Neural cell (in vitro differentiated cells): ENCODE measurements at regions not wholly inside any gene's neighbourhood (a gene's known extent, or its start where the extent isn't known, plus 50 kb on each side); places are given as distances from the start of the nearest gene placed in this dataset.

ENCODE experiments used
- H2AFZ ChIP-seq: fragments of 200-600, 300-800 bp; sonication (generic), shearing (Covaris generic); 2 replicates; pipeline ENCODE4 v1.6.0; 2014; ENCODE audit warnings: low read depth, mild to moderate bottlenecking, antibody characterized with exemption, low read length, moderate library complexity
- H3F3A ChIP-seq: fragments of 200-600 bp; shearing (Covaris generic); 2 replicates; pipeline ENCODE4 v1.6.1; 2016; ENCODE audit warnings: mild to moderate bottlenecking, moderate library complexity, mixed read lengths, antibody characterized with exemption, low read length; ENCODE audit not compliant: insufficient read depth, poor library complexity, severe bottlenecking
- H3K27ac ChIP-seq: fragments of 200-600, 300-800 bp; sonication (generic), shearing (Covaris generic); 2 replicates; pipeline ENCODE4 v1.5.1; 2014; ENCODE audit warnings: mild to moderate bottlenecking, low read length, moderate library complexity
- H3K27me3 ChIP-seq: fragments of 300-800, 200-600 bp; sonication (generic), shearing (Covaris generic); 2 replicates; pipeline ENCODE4 v1.6.0; 2014; ENCODE audit warnings: mild to moderate bottlenecking, low read depth, low read length, moderate library complexity; ENCODE audit not compliant: insufficient read depth
- H3K36me3 ChIP-seq: fragments of 300-800, 200-600 bp; sonication (generic), shearing (Covaris generic); 2 replicates; pipeline ENCODE4 v1.5.1; 2014; ENCODE audit warnings: mild to moderate bottlenecking, antibody characterized with exemption, low read length, moderate library complexity; ENCODE audit not compliant: insufficient read depth
- H3K4me2 ChIP-seq: fragments of 300-800, 200-600 bp; sonication (generic), shearing (Covaris generic); 2 replicates; pipeline ENCODE4 v1.6.0; 2014; ENCODE audit warnings: mild to moderate bottlenecking, low read length
- H3K4me3 ChIP-seq: fragments of 300-800, 200-600 bp; sonication (generic), shearing (Covaris generic); 2 replicates; pipeline ENCODE4 v1.5.1; 2014; ENCODE audit warnings: mild to moderate bottlenecking, low read length, moderate library complexity
- H3K79me2 ChIP-seq: fragments of 200-600 bp; shearing (Covaris generic); replicated peaks from 2 replicates; pipeline ENCODE4 v1.6.0; 2014; ENCODE audit warnings: mild to moderate bottlenecking, low read length, moderate library complexity; ENCODE audit not compliant: insufficient read depth
- H3K9ac ChIP-seq: fragments of 300-800, 200-600 bp; sonication (generic), shearing (Covaris generic); 2 replicates; pipeline ENCODE4 v1.6.1; 2016; ENCODE audit warnings: mild to moderate bottlenecking, low read length, mixed read lengths
- H3K9me2 ChIP-seq: fragments of 200-600 bp; shearing (Covaris generic); 2 replicates; pipeline ENCODE4 v1.6.1; 2016; ENCODE audit warnings: mild to moderate bottlenecking, low read length, mixed read lengths; ENCODE audit not compliant: insufficient read depth
- H3K9me3 ChIP-seq: fragments of 200-600, 300-800 bp; sonication (generic), shearing (Covaris generic); 2 replicates; pipeline ENCODE4 v1.6.1; 2016; ENCODE audit warnings: mild to moderate bottlenecking, mixed run types, low read length, moderate library complexity, mixed read lengths
- H4K20me1 ChIP-seq: fragments of 200-600 bp; shearing (Covaris generic); 2 replicates; pipeline ENCODE4 v1.6.1; 2016; ENCODE audit warnings: mild to moderate bottlenecking, mixed run types; ENCODE audit not compliant: insufficient read depth
- EP300 ChIP-seq: fragments of 450-650 bp; conservative IDR thresholded peaks from 2 replicates; pipeline ENCODE4 v1.6.1; 2014; ENCODE audit warnings: antibody characterized with exemption, mild to moderate bottlenecking, moderate library complexity; ENCODE audit not compliant: poor library complexity, severe bottlenecking
- EZH2 ChIP-seq: fragments of 200-600, 300-800 bp; shearing (Covaris generic), sonication (generic); IDR thresholded peaks from 2 replicates; pipeline ENCODE4 v1.6.1; 2014; ENCODE audit warnings: antibody characterized with exemption, low read length, borderline replicate concordance, mild to moderate bottlenecking; ENCODE audit not compliant: insufficient read depth, poor library complexity, severe bottlenecking
- MXI1 ChIP-seq: fragments of 450-650 bp; conservative IDR thresholded peaks from 2 replicates; pipeline ENCODE4 v1.6.1; 2014; ENCODE audit warnings: antibody characterized with exemption, mild to moderate bottlenecking; ENCODE audit not compliant: poor library complexity, severe bottlenecking
- POLR2AphosphoS5 ChIP-seq: IDR thresholded peaks from 2 replicates; pipeline ENCODE4 v1.6.1; 2012
- RAD21 ChIP-seq: fragments of 450-650 bp; conservative IDR thresholded peaks from 2 replicates; pipeline ENCODE4 v1.6.1; 2014; ENCODE audit warnings: antibody characterized with exemption, mild to moderate bottlenecking, moderate library complexity
- SMC3 ChIP-seq: fragments of 450-650 bp; conservative IDR thresholded peaks from 2 replicates; pipeline ENCODE4 v1.6.1; 2014; ENCODE audit warnings: antibody characterized with exemption, mild to moderate bottlenecking, moderate library complexity; ENCODE audit not compliant: poor library complexity
- TAF1 ChIP-seq: IDR thresholded peaks from 2 replicates; pipeline ENCODE4 v1.6.1; 2012; ENCODE audit warnings: low read depth
- TF ChIP-seq, protein P1 (sequence below): IDR thresholded peaks from 2 replicates; pipeline ENCODE4 v1.6.1; 2012; ENCODE audit warnings: borderline replicate concordance
- TF ChIP-seq, protein P2 (sequence below): fragments of 450-650 bp; IDR thresholded peaks from 2 replicates; pipeline ENCODE4 v1.5.1; 2014; ENCODE audit warnings: antibody characterized with exemption, mild to moderate bottlenecking, moderate library complexity; ENCODE audit not compliant: poor library complexity, severe bottlenecking

DNA sequence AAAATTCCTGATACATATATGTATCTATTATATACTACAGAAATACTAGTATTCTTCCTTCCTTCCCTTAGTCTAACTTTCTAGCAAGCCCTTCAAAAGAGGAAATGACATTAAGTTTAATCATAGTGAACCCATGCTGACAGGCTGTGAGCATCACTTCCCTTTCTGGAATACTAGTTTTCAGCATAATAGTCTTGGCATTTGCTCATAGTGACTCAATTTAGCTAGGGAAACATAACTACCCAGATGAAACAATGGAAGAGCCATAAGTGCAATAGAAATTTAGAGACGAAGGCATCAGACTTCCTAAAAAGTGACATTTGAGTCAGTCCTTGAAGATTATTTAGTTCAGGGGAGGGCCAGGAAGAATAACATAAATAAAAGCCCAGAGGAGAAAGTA is 184.5 kb upstream of the CRY1 start:
- no peak for TF ChIP-seq RAD21
- no peak for TF ChIP-seq MXI1
- TF ChIP-seq SMC3: no peak
- TF ChIP-seq, protein P1, sequence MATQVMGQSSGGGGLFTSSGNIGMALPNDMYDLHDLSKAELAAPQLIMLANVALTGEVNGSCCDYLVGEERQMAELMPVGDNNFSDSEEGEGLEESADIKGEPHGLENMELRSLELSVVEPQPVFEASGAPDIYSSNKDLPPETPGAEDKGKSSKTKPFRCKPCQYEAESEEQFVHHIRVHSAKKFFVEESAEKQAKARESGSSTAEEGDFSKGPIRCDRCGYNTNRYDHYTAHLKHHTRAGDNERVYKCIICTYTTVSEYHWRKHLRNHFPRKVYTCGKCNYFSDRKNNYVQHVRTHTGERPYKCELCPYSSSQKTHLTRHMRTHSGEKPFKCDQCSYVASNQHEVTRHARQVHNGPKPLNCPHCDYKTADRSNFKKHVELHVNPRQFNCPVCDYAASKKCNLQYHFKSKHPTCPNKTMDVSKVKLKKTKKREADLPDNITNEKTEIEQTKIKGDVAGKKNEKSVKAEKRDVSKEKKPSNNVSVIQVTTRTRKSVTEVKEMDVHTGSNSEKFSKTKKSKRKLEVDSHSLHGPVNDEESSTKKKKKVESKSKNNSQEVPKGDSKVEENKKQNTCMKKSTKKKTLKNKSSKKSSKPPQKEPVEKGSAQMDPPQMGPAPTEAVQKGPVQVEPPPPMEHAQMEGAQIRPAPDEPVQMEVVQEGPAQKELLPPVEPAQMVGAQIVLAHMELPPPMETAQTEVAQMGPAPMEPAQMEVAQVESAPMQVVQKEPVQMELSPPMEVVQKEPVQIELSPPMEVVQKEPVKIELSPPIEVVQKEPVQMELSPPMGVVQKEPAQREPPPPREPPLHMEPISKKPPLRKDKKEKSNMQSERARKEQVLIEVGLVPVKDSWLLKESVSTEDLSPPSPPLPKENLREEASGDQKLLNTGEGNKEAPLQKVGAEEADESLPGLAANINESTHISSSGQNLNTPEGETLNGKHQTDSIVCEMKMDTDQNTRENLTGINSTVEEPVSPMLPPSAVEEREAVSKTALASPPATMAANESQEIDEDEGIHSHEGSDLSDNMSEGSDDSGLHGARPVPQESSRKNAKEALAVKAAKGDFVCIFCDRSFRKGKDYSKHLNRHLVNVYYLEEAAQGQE: no peak
- TF ChIP-seq POLR2AphosphoS5: no peak
- no peak for TF ChIP-seq EZH2
- Histone ChIP-seq H3K9me2 (no peaks in the 10 kb centered on the region), H3K36me3 (no peaks in the 10 kb centered on the region), H3K27me3 (no peaks in the 10 kb centered on the region), H3K4me3 (no peak overlapping the region), H3K9me3 (no peaks in the 10 kb centered on the region), H3K9ac (no peak overlapping the region), H3K4me2 (no peak overlapping the region), H2AFZ (no peak overlapping the region), H3K79me2 (no peaks in the 10 kb centered on the region), H4K20me1 (no peaks in the 10 kb centered on the region), H3F3A (no peaks in the 10 kb centered on the region), H3K27ac (no peak overlapping the region)

DNA sequence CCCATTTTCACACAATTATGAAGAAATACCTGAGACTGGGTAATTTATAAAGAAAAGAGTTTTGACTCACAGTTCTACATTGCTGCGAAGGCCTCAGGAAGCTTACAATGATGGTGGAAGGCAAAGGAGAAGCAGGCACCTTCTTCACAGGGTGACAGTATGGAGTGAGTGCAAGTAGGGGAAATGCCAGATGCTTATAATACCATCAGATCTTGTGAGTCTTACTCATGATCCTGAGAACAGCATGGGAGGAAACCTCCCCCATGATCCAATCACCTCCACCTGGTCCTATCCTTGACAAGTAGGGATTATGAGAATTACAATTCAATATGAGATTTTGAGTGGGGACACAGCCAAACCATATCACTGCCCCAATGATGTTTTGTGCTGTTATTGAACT is 189.3 kb upstream of the CRY1 start:
- H3K9me2 ChIP-seq: no peaks in the 10 kb centered on the region
- no peaks in the 10 kb centered on the region for H3K79me2 ChIP-seq
- H3K36me3 ChIP-seq: no peaks in the 10 kb centered on the region
- peaks cover 6% of the 10 kb centered on the region for H3K9me3 ChIP-seq
- no peaks in the 10 kb centered on the region for H4K20me1 ChIP-seq
- no peak overlapping the region for H3K27ac ChIP-seq
- no peak for TF ChIP-seq TAF1
- TF ChIP-seq, protein P2, sequence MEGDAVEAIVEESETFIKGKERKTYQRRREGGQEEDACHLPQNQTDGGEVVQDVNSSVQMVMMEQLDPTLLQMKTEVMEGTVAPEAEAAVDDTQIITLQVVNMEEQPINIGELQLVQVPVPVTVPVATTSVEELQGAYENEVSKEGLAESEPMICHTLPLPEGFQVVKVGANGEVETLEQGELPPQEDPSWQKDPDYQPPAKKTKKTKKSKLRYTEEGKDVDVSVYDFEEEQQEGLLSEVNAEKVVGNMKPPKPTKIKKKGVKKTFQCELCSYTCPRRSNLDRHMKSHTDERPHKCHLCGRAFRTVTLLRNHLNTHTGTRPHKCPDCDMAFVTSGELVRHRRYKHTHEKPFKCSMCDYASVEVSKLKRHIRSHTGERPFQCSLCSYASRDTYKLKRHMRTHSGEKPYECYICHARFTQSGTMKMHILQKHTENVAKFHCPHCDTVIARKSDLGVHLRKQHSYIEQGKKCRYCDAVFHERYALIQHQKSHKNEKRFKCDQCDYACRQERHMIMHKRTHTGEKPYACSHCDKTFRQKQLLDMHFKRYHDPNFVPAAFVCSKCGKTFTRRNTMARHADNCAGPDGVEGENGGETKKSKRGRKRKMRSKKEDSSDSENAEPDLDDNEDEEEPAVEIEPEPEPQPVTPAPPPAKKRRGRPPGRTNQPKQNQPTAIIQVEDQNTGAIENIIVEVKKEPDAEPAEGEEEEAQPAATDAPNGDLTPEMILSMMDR: no peak
- TF ChIP-seq EZH2: no peak
- TF ChIP-seq MXI1: no peak
- no peak for TF ChIP-seq SMC3
- no peak for TF ChIP-seq POLR2AphosphoS5
- TF ChIP-seq EP300: no peak
- TF ChIP-seq RAD21: no peak
- TF ChIP-seq, protein P1: no peak
- no peak overlapping the region for H3K4me3 ChIP-seq
- no peak overlapping the region for H3K4me2 ChIP-seq
- no peak overlapping the region for H2AFZ ChIP-seq
- no peaks in the 10 kb centered on the region for H3K27me3 ChIP-seq
- H3F3A ChIP-seq: no peaks in the 10 kb centered on the region
- H3K9ac ChIP-seq: no peak overlapping the region
